ENCODE measurements at regions not wholly inside any gene's neighbourhood (a gene's known extent, or its start where the extent isn't known, plus 50 kb on each side); places are given as distances from the start of the nearest gene placed in this dataset.
"Not testable (repeated sequence)": the region's sequence is repeated elsewhere in the genome, so short reads cannot be mapped to it uniquely, and the experiment has no call there.

DNA sequence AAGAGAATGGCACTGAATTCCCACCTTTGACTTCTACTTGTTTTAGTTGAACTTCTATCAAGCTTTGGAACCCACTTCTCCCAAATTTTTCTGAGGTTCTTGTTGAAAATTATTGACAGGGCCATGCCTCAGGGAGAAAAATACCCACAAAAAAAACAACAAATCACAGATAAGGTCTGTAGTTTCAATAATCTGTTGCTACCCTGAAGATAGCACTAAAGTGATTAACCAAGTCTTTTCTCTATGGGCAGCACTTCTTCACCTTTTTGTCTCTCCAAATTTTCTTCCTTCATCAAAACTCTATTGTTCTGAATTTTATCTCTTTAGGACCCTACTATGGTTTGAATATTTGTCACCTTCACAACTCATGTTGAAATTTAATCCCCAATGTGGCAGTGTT lies 154.3 kb upstream of the FGF10 start:
- DNase-seq = no peak

DNA sequence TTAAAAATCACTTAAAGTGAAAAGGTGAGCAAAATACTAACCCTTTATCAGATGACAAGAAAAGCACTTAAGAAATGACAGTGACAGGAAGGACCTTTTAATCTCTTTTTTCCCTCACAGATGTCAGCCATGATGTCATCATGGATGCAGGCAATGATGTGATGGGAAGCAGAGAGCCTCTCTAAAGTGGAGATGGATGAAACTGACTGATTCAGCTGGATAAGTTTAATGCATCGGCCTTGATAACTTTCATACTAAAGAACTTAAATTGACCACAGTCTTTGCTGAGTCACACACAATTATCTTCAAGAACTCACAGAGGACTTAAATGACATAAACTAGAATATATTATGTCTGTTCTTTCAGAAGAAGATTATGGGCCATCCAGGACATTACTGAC lies 153.2 kb upstream of the FGF10 start:
- DNase-seq = no peak

DNA sequence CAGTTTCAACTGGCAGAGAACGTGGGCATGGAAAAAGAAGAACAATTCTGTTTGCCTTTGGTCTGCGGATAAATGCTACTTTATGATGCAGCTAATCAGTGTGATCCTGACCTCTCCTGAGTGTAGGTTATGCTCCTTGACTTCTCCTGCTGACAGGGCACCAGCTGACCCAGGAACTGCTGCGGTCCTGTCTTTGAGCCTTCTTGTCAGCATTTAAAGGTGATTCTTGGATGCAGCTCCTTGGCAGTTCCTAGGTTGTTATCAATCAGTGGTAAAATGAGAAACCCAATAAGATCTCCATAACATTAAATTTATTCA lies 150.3 kb upstream of the FGF10 start:
- DNase-seq = no peak

DNA sequence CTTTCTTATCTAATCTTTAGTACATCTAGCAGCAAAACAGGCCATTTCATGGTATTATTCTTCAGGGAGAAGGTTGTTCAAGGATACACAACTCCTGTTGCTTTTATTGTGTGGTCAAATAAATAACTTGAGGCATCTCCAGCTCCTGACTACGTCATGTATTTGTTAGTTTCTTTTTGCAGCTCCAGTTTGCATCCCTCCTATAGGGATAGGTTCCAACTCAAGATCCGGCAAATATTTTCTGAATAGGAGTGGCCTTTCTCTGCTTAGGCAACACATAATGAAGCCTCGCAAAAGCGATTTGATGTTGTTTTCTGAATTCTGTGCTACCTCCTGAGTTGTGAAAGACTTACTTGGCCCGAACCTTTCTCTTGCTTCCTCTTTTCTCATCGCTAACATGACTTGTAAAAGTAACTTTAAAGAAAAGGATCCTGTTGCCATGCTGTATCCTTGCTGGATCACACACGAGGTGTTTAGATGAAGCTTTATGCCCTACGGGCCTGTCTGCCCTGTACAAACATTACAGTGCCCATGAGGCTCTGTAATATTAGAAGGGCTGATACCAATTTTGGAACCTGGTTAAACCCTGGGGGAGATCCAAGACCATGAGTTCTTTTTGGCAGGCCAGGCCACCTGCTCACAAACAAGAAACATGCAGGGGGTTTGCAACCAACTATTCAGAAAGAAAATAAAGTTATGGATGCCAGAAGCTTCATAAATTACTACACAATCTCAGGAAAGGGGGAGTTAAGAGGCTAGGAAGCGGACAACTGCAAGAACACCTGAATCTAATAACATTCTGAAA lies 149.8 kb upstream of the FGF10 start:
- DNase-seq = no peak

DNA sequence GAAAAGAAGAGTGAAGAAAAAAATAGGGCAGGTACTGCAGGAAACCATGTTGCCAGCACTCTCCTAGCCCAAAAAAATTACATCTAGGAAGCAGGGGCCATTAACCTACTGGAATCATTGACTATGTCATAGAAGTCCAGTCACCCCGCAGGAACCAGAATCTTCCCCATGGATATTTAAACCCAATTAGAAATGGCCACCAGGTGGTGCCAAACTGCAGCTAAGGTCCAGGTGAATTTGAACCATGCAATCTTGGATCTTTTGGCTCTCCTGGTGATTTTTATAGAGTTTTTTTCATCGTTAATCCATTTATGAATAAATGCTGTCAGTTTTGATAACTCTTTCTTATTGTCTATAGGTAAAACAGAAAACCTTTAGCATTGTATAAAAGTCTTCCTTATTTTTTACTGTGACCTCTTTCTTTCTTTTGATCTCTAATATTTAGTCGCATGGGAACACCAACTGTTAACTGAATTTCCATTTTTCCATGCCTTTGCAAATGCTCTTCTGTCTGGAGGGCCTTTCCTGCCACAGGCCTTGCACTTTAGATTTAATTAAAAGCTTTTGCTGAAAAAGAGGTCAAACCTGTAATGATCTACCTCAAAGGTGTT lies 147.5 kb upstream of the FGF10 start:
- DNase-seq = no peak

DNA sequence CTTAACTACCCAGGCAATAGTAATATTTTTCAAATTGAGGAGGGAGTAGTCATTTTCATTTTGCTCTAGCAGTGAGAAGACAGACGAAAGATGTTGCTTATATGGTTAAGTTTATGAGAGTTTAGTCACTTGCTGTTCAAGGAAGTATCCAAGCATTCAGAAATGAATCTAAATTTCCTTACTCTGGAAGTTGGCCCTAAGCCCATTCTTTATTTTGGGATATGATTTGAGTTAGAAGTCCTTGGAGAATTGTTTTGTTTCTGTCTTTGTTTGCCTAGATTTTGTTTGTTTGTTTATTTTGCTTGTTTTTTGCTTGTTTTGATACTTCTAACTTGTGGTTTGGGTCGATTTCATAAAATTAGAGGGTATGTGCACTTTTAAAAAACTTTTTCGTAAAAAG lies 146.4 kb upstream of the FGF10 start:
- no peak for DNase-seq

DNA sequence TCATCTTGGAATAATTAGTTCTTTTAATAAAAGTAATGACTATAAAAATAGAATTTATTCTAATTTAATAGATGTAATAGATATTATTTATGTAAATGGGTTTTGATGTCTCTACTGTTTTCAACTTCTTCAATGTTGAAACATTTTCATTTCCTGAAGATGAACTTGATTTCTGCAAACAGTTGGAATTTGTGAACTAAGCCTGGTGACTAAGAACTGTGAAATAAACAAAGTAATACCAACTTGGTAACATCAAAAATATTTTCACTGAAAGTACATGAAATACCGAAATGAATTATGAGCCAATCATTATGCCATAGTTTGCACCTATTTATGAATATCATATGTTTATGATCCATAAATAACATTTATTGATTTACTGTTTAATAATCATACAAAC lies 143.8 kb upstream of the FGF10 start:
- DNase-seq = no peak

DNA sequence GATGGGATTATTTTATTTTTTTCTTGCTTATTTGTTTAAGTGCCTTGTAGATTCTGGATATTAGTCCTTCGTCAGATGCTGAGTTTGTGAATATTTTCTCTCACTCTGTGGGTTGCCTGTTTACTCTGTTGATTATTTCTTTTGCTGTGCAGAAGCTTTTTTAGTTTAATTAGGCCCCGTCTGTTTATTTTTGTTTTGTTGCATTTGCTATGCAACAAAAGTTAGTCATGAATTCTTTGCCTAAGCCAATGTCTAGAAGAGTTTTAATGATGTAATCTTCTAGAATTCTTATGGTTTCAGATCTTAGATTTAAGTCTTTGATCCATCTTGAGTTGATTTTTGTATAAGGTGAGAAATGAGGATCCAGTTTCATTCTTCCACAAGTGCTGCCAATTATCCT lies 142.5 kb upstream of the FGF10 start:
- not testable (repeated sequence) for DNase-seq

DNA sequence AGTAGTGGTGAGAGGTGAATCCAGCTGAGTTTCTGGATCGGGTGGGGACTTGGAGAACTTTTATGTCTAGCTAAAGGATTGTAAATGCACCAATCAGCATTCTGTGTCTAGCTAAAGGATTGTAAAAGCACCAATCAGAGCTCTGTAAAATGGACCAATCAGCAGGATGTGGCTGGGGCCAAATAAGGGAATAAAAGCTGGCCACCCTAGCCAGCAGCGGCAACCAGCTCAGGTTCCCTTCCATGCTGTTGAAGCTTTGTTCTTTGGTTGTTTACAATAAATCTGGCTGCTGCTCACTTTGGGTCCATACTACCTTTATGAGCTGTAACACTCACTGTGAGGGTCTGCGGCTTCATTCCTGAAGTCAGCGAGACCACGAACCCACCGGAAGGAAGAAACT lies 141.6 kb upstream of the FGF10 start:
- DNase-seq = not testable (repeated sequence)

DNA sequence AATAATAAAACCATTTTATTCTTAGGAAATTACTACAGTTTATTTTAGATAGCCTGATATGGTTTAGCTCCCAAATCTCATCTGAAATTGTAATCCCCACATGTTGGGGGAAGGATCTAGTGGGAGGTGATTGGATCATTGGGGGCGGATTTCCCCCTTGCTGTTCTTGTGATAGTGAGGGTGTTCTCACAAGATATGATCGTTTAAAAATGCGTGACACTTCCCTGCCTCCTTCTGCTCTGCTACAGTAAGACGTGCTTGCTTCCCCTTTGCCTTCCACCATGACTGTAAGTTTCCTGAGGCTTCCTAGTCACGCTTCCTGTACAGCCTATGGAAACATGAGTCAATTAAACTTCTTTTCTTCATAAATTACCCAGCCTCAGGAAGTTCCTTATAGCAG lies 122.4 kb upstream of the FGF10 start:
- DNase-seq = no peak

DNA sequence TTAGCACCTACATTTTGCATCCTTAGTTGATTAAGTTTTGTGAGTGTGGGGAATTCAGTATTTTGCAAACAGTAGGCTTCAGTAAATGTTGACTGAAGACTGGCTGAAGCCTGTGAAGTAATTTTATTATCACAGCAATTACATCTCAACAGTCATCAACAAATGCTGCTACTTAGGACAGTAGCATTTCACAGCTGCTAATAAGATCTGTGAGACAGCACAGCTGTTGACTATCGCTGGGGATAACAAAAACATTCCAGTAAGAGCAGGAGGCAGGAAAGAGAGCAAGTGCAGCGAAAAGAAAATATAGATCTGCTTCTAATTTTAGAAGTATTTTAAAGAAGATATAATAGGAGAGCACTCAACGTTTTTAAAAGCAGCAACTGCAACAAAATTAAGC lies 117.3 kb upstream of the FGF10 start:
- DNase-seq = no peak

DNA sequence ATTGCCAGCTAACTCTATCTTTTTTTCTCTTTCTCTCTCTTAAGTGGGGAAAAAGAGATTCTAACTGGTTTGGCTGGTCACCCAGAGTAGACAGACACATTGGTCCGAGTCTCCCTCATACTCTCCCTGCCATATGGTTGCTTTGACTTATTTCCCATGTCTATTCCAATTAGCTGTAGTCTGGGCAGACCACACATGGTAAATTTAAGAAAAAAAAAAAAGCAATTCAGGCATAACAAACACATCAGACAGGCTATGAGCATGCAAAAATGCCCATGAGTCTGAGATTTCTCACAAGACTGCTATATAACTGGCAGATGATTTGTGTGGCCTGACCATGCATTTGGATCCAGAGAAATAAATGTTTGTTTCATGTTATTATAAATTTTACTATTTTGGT lies 110.2 kb upstream of the FGF10 start:
- DNase-seq = no peak

DNA sequence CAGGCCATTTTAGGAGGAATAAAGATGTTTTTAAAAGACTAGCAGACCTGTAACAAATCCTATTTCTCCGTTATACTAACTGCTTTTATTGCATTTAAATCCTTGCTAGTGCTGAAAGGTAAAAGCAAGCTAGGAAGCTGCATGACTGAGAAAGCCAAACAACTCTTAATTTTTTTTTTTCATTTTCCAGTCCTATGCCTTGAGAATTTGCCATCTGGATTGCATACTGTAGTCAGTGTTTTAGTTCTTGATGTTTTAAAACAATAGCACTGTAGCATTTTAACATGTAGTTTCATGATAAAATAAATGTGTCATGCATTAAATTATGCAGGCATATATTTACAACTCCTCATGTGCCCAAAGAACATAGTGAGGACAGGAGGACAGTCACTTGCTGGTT lies 108.4 kb upstream of the FGF10 start:
- no peak for DNase-seq

DNA sequence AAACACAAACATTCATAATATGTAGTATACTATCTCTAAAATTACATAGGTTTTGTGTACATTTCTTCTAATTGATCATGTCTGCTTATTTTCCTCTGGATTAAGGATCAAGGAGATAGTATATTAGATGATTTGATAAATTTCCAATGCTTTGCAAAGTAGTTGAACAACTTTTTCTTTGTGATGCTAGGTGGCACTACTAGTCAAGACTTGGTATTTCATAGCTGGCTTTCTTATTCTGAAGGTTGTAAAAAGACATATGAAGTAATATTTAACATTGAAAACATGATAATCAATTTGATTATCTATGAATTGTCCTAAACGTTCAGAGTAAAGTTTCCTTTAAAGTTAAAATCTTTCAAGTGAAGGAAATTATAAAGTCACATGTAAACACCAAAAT lies 106.1 kb upstream of the FGF10 start:
- DNase-seq = no peak

DNA sequence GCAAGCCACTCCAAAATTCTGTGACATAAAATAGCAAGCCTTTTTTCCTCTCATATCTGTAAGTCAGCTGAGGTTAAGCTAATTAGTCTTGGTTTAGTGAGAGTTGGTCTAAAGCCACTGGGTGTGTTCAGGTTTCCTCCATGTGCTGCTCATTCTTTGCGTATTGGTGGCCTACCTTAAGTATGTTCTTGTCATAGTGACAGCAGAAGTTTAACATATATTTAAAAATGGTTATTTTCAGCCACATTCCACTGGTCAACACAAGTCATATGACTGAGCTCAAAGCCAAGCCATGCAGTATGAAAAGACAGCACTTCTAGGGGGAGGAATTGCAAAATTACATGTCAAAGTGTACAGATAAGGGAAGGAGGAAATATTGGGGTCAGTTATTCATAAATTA lies 100.5 kb upstream of the FGF10 start:
- no peak for DNase-seq

DNA sequence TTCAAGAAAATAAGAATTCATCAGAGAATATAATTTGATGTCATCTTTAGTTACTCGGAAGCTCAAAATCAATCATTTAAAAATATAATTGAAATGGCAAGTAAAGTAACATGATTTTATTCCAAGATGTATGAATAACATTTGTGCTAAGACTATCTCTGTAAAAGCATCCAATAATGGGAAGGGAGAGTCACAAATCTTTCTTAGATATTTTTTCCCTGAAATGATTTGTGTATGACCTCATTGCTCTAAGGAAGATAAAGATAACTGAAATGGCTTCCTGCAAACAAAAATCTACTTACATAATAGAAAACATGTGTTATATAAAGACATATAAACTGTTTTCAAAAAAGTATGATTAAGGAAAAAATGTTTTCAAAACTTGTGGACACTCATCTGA lies 97.4 kb upstream of the FGF10 start:
- DNase-seq = no peak

DNA sequence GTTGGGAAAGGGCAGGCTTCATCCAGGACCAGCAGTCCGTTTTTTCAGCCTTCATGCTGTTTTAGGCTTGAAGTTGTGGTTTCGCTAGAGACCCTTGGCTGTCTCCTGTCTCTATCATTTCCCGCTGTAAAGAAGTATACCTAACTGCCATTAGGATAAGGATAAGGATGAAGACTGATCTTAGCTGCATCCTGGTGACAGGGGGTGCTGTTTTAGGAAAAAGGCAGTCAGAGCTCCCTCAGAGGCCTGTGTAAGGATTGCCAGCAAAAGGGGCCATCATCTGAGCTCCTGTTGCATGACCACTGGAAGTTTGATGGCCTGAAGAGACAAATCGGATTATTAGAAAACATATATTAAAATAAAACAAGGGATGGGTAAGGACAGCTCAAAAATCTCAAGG lies 64.8 kb upstream of the FGF10 start:
- DNase-seq = no peak

DNA sequence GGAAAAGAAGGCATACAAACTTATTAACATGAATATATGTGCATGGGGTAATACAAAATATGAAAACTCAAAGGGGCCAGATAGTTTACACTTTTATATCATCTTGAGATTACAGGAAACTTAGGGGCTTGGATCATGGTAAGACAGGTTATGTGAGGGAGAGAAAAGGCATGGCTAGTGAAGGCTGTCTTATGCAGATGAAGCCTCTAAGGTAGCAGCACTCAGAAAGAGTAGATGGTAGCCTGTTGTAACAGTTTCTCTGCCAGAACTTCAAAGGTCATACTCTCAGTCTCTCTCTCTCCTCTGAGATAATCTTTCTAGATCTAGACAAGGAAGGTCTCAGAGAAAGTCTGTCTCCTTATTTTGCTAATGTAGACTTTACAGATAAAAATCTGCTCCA lies 57.2 kb upstream of the FGF10 start:
- DNase-seq = no peak

DNA sequence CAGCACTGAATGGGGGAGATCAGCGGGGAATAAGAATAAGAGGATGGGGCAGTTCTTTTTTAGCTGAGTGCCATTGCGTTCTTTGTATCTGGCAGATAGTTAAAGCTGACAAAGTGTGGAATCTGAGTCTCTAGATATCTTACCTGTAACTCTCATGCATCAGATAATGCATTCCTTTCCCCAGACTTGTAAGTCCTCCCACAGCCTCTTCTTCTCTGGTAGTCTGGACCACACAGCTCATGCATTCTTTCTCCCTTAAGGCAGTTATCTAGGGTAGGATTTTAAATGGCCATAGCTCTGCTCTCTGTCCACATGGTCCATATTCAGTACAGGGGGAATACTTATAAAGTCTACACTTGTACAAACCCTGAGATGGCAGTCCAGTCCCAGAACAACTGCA lies 54.0 kb upstream of the FGF10 start:
- no peak for DNase-seq

DNA sequence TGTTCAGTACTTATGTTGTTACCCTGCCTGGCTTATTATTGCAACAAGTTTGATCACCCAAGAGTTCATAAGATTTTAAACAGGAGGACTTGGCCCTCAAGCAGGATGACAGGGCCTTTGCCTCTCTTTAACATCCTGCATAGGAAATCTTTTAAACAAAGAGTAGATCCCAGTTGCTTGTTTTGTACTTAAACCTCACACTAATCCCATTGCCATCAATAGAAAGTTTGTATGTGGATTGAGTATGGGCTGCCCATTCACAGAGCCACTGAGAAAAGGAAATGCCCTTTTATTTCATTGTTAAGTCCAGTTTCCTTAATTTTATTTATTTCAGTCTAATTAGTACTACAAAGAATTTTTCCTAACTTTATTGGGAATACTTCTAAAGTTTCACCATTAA lies 52.2 kb upstream of the FGF10 start:
- no peak for DNase-seq

DNA sequence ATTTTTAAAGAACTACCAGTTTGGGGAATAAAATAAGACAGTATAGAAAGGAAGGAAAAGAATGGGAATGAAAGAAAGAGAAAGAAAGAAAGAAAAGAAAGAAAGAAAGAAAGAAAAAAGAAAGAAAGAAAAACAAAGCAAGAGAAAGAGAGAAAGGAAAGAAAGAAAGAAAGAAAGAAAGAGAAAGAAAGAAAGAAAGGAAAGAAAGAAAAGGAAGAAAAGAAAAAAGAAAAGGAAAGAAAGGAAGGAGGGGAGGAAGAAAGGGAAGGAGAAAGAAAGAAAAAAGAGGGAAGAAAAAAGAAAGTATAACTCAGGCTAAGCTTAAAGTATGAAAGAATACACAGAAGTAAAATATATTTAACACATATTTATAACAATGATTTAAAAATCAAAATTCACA lies 51.0 kb upstream of the FGF10 start:
- DNase-seq = no peak

All from right lung (tissue), 2 donors.